ENCODE measurements at regions not wholly inside any gene's neighbourhood (a gene's known extent, or its start where the extent isn't known, plus 50 kb on each side); places are given as distances from the start of the nearest gene placed in this dataset.

- TF ChIP-seq CHD7 (IDR thresholded peaks at IDR 0.05; ENCODE audit: insufficient replicate concordance, low read length) (no peak), ATF2 (IDR thresholded peaks at IDR 0.05; ENCODE audit: low read length) (no peak), POLR2AphosphoS5 (IDR thresholded peaks at IDR 0.05; ENCODE audit: low read depth, low read length) (no peak), FOSL1 (IDR thresholded peaks at IDR 0.05; ENCODE audit: insufficient read depth, low read depth, low read length) (no peak), GABPA (IDR thresholded peaks at IDR 0.05; ENCODE audit: borderline replicate concordance, insufficient read depth, low read length) (no peak), RBBP5 (IDR thresholded peaks at IDR 0.05; ENCODE audit: borderline replicate concordance, low read depth, low read length) (no peak), SIX5 (IDR thresholded peaks at IDR 0.05; ENCODE audit: low read depth, low read length) (no peak)
Observed at GRCh38 chr9:102768002-102768401, 227.1 kb upstream of the CYLC2 start (continued).

Measured in H1 (cell line).